Parathyroid adenoma (tissue), 2 donors: ENCODE measurements at regions not wholly inside any gene's neighbourhood (a gene's known extent, or its start where the extent isn't known, plus 50 kb on each side); places are given as distances from the start of the nearest gene placed in this dataset.
A peak's percentile ranks its signal among the peaks of the same experiment; 100 is the strongest.

Experiments used
- H2AFZ ChIP-seq: fragments of 300-600 bp; sonication (generic); one replicate; pipeline ENCODE4 v1.7.0; 2017; ENCODE audit warnings: antibody characterized with exemption, mild to moderate bottlenecking
- H3K27ac ChIP-seq: fragments of 300-600 bp; sonication (generic); one replicate; pipeline ENCODE4 v1.7.0; 2017
- H3K27me3 ChIP-seq: fragments of 300-600 bp; sonication (generic); one replicate; pipeline ENCODE4 v1.7.0; 2017; ENCODE audit warnings: low read length; ENCODE audit not compliant: control insufficient read depth, insufficient read depth
- H3K36me3 ChIP-seq: fragments of 300-600 bp; sonication (generic); one replicate; pipeline ENCODE4 v1.7.0; 2017; ENCODE audit warnings: low read length; ENCODE audit not compliant: control insufficient read depth, insufficient read depth
- H3K4me1 ChIP-seq: fragments of 300-600 bp; sonication (generic); one replicate; pipeline ENCODE4 v1.7.0; 2017; ENCODE audit warnings: control low read depth
- H3K4me2 ChIP-seq: fragments of 300-600 bp; sonication (generic); one replicate; pipeline ENCODE4 v1.7.0; 2017; ENCODE audit warnings: low read length
- H3K4me3 ChIP-seq: fragments of 300-600 bp; sonication (generic); one replicate; pipeline ENCODE4 v1.7.0; 2017; ENCODE audit warnings: low read depth, low read length
- H3K79me2 ChIP-seq: fragments of 300-600 bp; sonication (generic); one replicate; pipeline ENCODE4 v1.7.0; 2017; ENCODE audit warnings: control low read depth
- H3K9ac ChIP-seq: fragments of 300-600 bp; sonication (generic); one replicate; pipeline ENCODE4 v1.7.0; 2017; ENCODE audit warnings: mild to moderate bottlenecking
- H3K9me3 ChIP-seq: fragments of 300-600 bp; sonication (generic); one replicate; pipeline ENCODE4 v1.7.0; 2017; ENCODE audit warnings: low read length; ENCODE audit not compliant: control insufficient read depth
- TF ChIP-seq, protein P1 (sequence below): fragments of 300-600 bp; sonication (generic); IDR thresholded peaks from one replicate; pipeline ENCODE4 v1.7.0; 2017; ENCODE audit warnings: antibody characterized with exemption, mild to moderate bottlenecking
- donor health status: primary hyperparathyroidism.

DNA sequence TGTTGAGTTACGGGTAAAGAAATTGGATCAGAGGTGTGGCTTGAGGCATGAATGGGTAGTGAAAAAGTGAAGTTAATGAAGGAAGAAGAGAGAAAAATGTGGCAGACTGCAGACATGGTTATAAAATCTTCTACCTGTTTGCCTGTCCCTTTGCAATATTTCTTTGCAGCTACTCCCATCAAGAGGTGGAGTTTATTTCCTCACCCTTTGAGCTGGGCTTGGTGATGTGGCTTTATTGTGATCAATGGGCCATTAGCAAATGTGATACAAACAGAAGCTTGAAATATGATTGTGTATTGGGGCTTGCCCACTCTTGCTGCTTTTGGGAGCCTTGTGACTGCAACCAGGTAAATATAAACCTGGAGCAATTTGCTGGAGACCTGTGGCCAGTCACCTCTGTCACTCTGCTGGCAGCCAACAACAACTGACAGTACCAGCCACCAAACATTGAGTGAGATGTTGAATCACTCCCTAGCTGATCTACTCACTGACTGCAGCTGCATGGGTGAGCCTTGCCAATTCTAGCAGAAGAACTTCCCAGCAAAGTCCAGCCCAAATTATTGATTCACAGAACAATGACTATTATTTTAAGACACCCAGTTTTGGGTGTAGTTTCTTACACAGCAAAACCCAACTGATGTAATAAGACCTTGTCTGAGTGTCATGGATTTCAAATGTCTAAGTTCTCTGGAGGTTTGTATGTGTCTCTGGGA, 151.0 kb upstream of the ATP2B1 start:
- H3K9me3 ChIP-seq = no peaks in the 10 kb centered on the region
- TF ChIP-seq, protein P1, sequence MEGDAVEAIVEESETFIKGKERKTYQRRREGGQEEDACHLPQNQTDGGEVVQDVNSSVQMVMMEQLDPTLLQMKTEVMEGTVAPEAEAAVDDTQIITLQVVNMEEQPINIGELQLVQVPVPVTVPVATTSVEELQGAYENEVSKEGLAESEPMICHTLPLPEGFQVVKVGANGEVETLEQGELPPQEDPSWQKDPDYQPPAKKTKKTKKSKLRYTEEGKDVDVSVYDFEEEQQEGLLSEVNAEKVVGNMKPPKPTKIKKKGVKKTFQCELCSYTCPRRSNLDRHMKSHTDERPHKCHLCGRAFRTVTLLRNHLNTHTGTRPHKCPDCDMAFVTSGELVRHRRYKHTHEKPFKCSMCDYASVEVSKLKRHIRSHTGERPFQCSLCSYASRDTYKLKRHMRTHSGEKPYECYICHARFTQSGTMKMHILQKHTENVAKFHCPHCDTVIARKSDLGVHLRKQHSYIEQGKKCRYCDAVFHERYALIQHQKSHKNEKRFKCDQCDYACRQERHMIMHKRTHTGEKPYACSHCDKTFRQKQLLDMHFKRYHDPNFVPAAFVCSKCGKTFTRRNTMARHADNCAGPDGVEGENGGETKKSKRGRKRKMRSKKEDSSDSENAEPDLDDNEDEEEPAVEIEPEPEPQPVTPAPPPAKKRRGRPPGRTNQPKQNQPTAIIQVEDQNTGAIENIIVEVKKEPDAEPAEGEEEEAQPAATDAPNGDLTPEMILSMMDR = no peak
- H2AFZ ChIP-seq = no peak overlapping the region
- H3K4me3 ChIP-seq = no peak overlapping the region
- no peak overlapping the region for H3K27ac ChIP-seq
- no peak overlapping the region for H3K9ac ChIP-seq
- no peaks in the 10 kb centered on the region for H3K36me3 ChIP-seq
- H3K79me2 ChIP-seq = no peaks in the 10 kb centered on the region
- H3K4me1 ChIP-seq = no peaks in the 10 kb centered on the region
- no peaks in the 10 kb centered on the region for H3K27me3 ChIP-seq
- no peak overlapping the region for H3K4me2 ChIP-seq

GRCh38 chr12:89858718-89859117, 150.1 kb upstream of the ATP2B1 start:
- H3K79me2 ChIP-seq = no peaks in the 10 kb centered on the region
- no peaks in the 10 kb centered on the region for H3K9me3 ChIP-seq
- H2AFZ ChIP-seq = no peak overlapping the region
- H3K27me3 ChIP-seq = no peaks in the 10 kb centered on the region
- no peak overlapping the region for H3K4me3 ChIP-seq
- H3K4me1 ChIP-seq = no peaks in the 10 kb centered on the region
- TF ChIP-seq, protein P1 = no peak
- no peak overlapping the region for H3K4me2 ChIP-seq
- no peaks in the 10 kb centered on the region for H3K36me3 ChIP-seq
- no peak overlapping the region for H3K9ac ChIP-seq
- H3K27ac ChIP-seq = no peak overlapping the region

DNA sequence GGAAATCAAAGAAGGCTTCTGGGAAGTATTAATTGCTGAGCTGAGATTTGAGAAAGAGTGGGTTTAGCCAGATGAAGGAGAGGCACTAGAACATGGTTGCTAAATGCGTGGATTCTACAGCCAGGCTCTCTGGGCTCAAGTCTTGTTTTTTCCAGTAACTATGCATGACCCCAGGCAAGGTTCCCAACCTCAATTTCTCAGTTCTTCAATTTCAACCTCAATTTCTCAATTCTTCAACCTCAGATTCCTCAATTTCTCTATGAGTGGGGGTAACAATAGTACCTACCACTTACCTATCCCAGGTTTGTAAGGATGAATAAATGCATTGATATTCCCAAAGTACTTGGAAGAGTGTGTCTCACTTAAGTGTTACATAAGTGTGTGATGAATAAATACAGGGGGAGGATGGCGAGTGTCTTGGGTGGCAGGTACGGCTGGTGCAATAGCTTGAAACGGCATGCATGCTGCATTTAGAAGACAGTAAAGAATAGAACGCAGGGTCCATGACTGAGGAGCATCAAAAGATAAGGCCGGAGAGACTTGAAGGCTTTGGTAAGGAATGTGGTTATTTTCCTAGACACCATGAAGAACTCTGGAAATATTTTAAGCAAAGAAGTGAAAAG, 149.1 kb upstream of the ATP2B1 start:
- Histone ChIP-seq H3K4me1 (no peaks in the 10 kb centered on the region), H3K27me3 (no peaks in the 10 kb centered on the region), H3K27ac (no peak overlapping the region), H3K4me3 (no peak overlapping the region), H3K79me2 (no peaks in the 10 kb centered on the region), H3K36me3 (no peaks in the 10 kb centered on the region), H3K4me2 (no peak overlapping the region), H3K9me3 (no peaks in the 10 kb centered on the region), H2AFZ (no peak overlapping the region), H3K9ac (no peak overlapping the region)
- TF ChIP-seq, protein P1 = no peak

- H3K4me1 ChIP-seq = no peaks in the 10 kb centered on the region
- H3K36me3 ChIP-seq = no peaks in the 10 kb centered on the region
- no peak overlapping the region for H3K4me2 ChIP-seq
- no peak overlapping the region for H3K27ac ChIP-seq
- H3K4me3 ChIP-seq = no peak overlapping the region
- H2AFZ ChIP-seq = no peak overlapping the region
- no peaks in the 10 kb centered on the region for H3K79me2 ChIP-seq
- TF ChIP-seq, protein P1 = no peak
- H3K27me3 ChIP-seq = no peaks in the 10 kb centered on the region
- H3K9me3 ChIP-seq = no peaks in the 10 kb centered on the region
- no peak overlapping the region for H3K9ac ChIP-seq
Observed at GRCh38 chr12:89856431-89856830, 147.8 kb upstream of the ATP2B1 start.

DNA sequence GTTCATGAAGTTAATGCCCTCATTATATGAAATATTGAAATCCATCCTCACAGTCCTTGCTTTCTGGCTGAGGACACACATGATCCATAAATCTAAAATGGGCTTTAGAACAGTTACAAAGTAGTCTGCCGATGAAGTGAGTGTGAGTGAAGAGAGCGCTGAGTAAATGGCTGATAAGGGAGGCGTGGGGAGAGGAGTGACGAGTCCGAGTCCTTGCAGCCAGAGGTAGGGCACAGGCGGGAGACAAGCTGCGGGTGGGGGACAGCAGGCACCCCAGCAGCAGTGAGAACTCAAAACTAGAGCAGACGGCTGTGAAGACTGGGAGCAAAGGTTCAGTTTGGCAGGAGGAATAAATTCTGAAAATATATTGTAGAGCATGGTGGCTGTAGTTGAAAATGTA, 140.1 kb upstream of the ATP2B1 start:
- Histone ChIP-seq H3K9me3 (no peaks in the 10 kb centered on the region), H3K4me1 (no peaks in the 10 kb centered on the region), H3K9ac (no peak overlapping the region), H3K27me3 (no peaks in the 10 kb centered on the region), H2AFZ (peak overlapping the region; percentile 30), H3K4me3 (no peak overlapping the region), H3K36me3 (no peaks in the 10 kb centered on the region), H3K4me2 (no peak overlapping the region), H3K79me2 (no peaks in the 10 kb centered on the region), H3K27ac (no peak overlapping the region)
- TF ChIP-seq, protein P1 = no peak
